HG02763 (cell line): ENCODE measurements at regions not wholly inside any gene's neighbourhood (a gene's known extent, or its start where the extent isn't known, plus 50 kb on each side); places are given as distances from the start of the nearest gene placed in this dataset.
"Not testable (repeated sequence)": the region's sequence is repeated elsewhere in the genome, so short reads cannot be mapped to it uniquely, and the experiment has no call there.

Experiments
- ATAC-seq: cut with Tn5 transposase; IDR thresholded peaks from one replicate; pipeline ENCODE4 v1.9.1; 2021; ENCODE audit warnings: mild to moderate bottlenecking, moderate library complexity; ENCODE audit not compliant: unreplicated experiment

GRCh38 chr18:55907453-55908175 lies 319.6 kb upstream of the TCF4 start:
- no peak for ATAC-seq

DNA sequence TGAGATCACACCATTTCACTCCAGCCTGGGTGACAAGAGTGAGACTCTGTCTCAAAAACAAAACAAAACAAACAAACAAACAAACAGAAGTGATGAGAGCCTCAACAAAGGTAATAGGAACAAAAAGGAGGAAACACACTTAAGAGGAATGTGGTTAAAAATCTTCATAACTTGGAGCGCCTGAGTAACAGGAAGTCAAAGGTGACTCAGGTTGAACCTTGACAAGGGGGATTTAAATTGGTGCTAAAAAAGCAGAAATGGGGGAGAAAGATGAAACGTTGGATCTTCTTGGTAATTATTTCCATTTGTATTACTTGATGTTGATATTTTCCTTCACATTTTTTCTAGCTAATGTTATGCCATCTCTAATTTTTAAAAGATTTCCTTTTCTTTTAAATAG lies 318.5 kb upstream of the TCF4 start:
- no peak for ATAC-seq

DNA sequence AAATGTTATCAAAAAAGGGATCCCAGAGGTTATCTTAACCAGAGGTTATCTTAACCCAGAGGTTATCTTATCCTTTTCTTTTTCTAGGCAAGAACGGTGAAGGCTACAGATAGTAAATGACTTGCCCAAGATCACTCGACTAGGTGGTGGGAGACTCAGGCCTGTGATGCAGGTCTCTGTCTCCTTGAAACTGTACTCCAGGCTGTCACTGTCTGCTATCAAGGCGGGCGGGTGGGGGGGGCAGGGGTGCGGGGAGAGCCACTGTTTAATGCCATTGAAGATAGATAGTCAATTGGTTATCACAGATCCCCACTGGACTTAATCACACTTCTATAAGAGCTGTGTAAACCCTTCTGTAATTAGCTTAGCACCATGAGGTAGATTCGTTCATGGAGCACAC lies 315.9 kb upstream of the TCF4 start:
- no peak for ATAC-seq

DNA sequence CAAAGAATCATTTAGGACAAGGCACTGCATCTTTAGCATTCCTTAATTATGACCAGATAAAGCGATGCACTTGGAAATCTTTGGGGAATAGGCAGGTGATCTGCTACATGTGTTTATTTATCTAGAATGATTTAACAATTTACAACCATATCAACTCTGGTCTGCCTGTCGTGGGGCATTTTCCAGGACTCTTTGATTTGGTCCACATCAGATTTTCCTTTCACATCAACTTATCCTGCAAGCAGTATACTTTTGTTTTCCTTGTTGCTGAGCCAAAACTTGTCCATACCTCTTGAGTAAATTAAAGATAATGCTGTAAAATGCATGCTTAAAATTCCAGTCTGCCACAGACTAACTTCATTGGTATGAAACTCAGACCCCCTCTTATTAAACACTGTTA lies 312.4 kb upstream of the TCF4 start:
- no peak for ATAC-seq

GRCh38 chr18:55897091-55897689 lies 309.2 kb upstream of the TCF4 start:
- ATAC-seq = no peak

DNA sequence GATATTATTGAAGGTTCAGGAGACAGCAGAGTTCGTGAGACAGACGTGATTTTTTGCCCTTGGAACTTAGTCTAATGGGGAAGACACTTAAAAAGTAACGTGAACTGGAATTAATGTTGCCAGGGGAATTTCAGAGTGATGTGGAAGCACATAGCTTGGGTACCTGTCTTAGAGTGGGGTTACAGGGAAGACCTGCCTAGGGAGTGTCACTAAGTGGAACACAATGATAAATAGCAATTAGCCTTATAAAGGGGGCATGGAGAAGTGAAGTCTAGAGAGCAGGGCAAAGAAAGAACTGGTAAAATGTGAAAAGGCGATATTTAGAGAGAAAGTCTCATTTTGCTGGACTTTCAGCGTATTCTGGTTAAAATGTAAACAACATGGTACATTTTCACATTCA lies 306.0 kb upstream of the TCF4 start:
- ATAC-seq = no peak

DNA sequence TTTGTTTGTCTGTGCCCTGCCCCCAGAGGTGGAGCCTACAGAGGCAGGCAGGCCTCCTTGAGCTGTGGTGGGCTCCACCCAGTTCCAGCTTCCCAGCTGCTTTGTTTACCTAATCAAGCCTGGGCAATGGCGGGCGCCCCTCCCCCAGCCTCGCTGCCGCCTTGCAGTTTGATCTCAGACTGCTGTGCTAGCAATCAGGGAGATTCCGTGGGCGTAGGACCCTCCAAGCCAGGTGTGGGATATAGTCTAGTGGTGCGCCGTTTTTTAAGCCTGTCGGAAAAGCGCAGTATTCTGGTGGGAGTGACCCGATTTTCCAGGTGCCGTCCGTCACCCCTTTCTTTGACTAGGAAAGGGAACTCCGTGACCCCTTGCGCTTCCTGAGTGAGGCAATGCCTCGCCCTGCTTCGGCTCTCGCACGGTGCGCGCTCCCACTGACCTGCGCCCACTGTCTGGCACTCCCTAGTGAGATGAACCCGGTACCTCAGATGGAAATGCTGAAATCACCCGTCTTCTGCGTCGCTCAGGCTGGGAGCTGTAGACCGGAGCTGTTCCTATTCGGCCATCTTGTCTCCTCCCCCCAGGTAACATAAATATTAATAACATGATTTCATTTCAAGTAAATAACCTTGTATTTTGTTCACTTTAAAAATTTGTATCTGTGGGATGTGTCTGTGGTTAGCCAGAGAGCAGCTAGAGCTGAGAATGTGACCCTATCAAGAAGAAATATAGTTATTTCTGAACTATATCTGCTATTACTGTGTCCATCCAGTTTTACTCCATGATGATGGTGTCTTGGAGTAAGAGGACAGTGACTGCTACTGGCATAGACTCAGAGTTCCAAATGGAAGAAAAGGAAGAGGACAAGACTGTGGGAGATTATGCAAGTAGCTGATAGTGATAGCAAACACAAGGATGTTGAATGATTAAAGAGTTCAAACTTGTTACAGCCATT lies 305.1 kb upstream of the TCF4 start:
- ATAC-seq = not testable (repeated sequence)

GRCh38 chr18:55886886-55887285 lies 298.9 kb upstream of the TCF4 start:
- ATAC-seq = no peak

GRCh38 chr18:55884498-55884897 lies 296.5 kb upstream of the TCF4 start:
- no peak for ATAC-seq

- ATAC-seq = no peak
Observed at GRCh38 chr18:55880617-55881016, 292.6 kb upstream of the TCF4 start.

GRCh38 chr18:55879331-55879730 lies 291.3 kb upstream of the TCF4 start:
- no peak for ATAC-seq

- ATAC-seq = no peak
Observed at GRCh38 chr18:55878224-55878623, 290.2 kb upstream of the TCF4 start.

- ATAC-seq = no peak
Observed at GRCh38 chr18:55877321-55877720, 289.3 kb upstream of the TCF4 start.

- ATAC-seq = no peak
Observed at GRCh38 chr18:55876254-55876653, 288.3 kb upstream of the TCF4 start.

DNA sequence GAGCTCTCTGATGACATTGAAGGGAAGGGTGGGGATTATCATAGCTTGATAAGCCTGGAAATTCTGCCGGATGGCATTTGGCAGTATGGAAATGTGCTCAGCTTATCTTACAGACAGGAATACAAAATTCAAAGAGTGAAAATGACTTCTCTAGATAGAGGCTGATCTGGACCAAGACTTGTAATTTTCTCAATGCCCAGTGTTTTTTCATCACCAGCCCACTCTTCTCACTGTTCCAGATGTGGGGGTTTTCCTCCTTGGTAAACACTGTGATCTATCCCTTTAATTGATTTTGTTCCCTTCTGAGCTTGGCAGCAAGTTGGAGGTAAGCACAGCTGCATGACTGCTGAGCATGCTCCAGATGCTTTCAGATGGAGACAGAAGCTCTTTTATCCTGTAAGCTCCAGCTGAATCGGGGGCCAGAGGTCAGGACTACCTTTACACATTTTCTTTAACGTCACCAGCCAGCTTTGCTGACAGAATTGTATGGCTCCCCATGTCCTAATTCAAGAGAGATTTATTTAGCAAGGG lies 287.4 kb upstream of the TCF4 start:
- no peak for ATAC-seq

DNA sequence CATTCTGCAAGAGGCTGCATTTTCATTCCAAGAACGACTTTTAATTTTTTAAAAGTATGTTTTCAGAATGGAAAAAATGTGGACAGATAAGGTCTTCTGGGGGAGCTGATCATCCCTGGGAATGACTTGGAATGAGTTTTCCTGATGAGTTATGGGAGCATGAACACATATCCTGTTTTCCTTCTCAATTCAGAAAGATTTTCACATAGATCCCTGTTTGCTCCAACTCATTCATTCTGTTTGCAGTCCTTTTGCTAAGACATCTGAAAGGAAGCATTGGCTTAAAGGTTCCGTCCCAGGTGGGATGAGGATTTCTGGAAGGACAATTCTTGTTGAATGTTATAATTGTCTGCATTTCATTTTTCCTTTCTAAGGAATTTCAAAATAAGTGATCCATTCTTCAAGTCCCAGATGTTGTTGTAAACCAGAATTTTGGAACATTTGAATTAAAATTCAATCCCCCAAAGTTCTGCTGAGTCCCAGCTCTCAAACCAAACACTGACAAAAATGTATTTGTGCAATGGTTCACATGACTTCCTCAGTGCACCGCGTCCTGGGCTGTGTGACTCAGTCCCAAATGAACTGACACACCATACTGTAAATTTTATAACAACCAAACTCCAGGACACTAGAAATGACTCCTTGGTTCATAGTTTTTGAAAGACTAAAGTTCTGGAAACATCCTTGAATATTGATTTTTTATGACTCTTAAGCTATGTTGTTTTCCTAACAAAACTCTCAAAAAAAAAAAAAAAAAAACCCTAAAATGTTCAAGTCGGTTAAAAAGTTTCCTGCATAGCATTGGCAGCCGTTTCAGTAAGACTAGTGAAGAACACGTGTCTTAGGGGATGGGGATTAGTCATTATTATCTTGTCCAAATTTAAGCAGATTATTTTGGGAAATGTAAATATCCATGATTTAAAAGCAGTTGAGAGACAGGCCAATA lies 281.8 kb upstream of the TCF4 start:
- no peak for ATAC-seq

- ATAC-seq = no peak
Observed at GRCh38 chr18:55868909-55869308, 280.9 kb upstream of the TCF4 start.

GRCh38 chr18:55866886-55867285 lies 278.9 kb upstream of the TCF4 start:
- ATAC-seq = no peak

DNA sequence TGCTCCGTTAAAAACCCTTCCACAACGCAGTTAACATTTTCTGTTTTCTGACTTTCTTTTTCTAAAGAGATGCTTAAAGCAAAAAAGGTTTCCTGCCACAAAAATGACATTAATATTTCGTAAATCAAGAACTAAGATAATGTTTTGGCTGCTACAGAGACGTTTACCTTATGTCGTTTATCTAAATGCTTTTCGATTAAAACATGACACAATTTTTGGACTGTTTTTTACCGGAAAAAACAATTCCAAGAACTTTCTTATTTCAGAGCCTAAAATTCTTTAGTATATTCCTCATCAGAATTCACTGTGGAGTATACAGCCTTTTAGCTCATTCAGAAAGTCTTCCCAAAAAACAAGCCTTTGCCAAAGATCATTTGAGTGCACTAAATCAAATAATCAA lies 278.0 kb upstream of the TCF4 start:
- ATAC-seq = no peak

- ATAC-seq = no peak
Observed at GRCh38 chr18:55864281-55864680, 276.3 kb upstream of the TCF4 start.
